Islet of Langerhans (tissue), 1 donor: ENCODE measurements at regions not wholly inside any gene's neighbourhood (a gene's known extent, or its start where the extent isn't known, plus 50 kb on each side); places are given as distances from the start of the nearest gene placed in this dataset.

Source experiments
- FAIRE-seq: peaks from one replicate; lab custom pipeline; 2011; peaks lifted over from hg19 to GRCh38; lab: Jason Lieb, UNC

- no peak for FAIRE-seq
Observed at GRCh38 chr5:76030343-76030742, 52.8 kb upstream of the SV2C start.

GRCh38 chr5:76029739-76030138 lies 53.4 kb upstream of the SV2C start:
- FAIRE-seq = no peak

- no peak for FAIRE-seq
Observed at GRCh38 chr5:76025790-76026189, 57.4 kb upstream of the SV2C start.

GRCh38 chr5:76025069-76025468 lies 58.1 kb upstream of the SV2C start:
- no peak for FAIRE-seq

GRCh38 chr5:76022611-76023010 lies 60.6 kb upstream of the SV2C start:
- FAIRE-seq = no peak

GRCh38 chr5:76021936-76022584 lies 61.1 kb upstream of the SV2C start:
- no peak for FAIRE-seq

GRCh38 chr5:76016258-76016657 lies 66.9 kb upstream of the SV2C start:
- FAIRE-seq = no peak

GRCh38 chr5:76014005-76014404 lies 69.2 kb upstream of the SV2C start:
- no peak for FAIRE-seq

- no peak for FAIRE-seq
Observed at GRCh38 chr5:76007904-76008303, 75.3 kb upstream of the SV2C start.

- no peak for FAIRE-seq
Observed at GRCh38 chr5:76000582-76000981, 82.6 kb upstream of the SV2C start.

- FAIRE-seq = no peak
Observed at GRCh38 chr5:75993643-75994520, 89.3 kb upstream of the SV2C start.

- FAIRE-seq = no peak
Observed at GRCh38 chr5:75993183-75993582, 90.0 kb upstream of the SV2C start.

GRCh38 chr5:75992753-75993152 lies 90.4 kb upstream of the SV2C start:
- FAIRE-seq = peak; percentile 9

- no peak for FAIRE-seq
Observed at GRCh38 chr5:75985077-75985476, 98.1 kb upstream of the SV2C start.

- no peak for FAIRE-seq
Observed at GRCh38 chr5:75975496-75975895, 107.7 kb upstream of the SV2C start.

GRCh38 chr5:75965292-75965691 lies 117.9 kb upstream of the SV2C start:
- no peak for FAIRE-seq

GRCh38 chr5:75964008-75964407 lies 119.2 kb upstream of the SV2C start:
- no peak for FAIRE-seq

GRCh38 chr5:75963554-75963953 lies 119.6 kb upstream of the SV2C start:
- FAIRE-seq = no peak

- no peak for FAIRE-seq
Observed at GRCh38 chr5:75961818-75962217, 121.4 kb upstream of the SV2C start.

- no peak for FAIRE-seq
Observed at GRCh38 chr5:75960129-75960528, 123.1 kb upstream of the SV2C start.

GRCh38 chr5:75952963-75953362 lies 130.2 kb upstream of the SV2C start:
- no peak for FAIRE-seq

GRCh38 chr5:75952291-75952690 lies 130.9 kb upstream of the SV2C start:
- FAIRE-seq = no peak

- FAIRE-seq = no peak
Observed at GRCh38 chr5:75951716-75952115, 131.5 kb upstream of the SV2C start.

GRCh38 chr5:75951158-75951557 lies 132.0 kb upstream of the SV2C start:
- FAIRE-seq = no peak
